Mammary epithelial cell (primary cell): ENCODE measurements at regions not wholly inside any gene's neighbourhood (a gene's known extent, or its start where the extent isn't known, plus 50 kb on each side); places are given as distances from the start of the nearest gene placed in this dataset.

ENCODE experiments used
- CTCF ChIP-seq, 2 donors: IDR thresholded peaks in 1 of 2; conservative IDR thresholded peaks in 1 of 2; 2 replicates each; pipeline ENCODE4 v1.5.1; 2011 to 2012; ENCODE audit warnings: inconsistent platforms in 2 of 2, low read length in 2 of 2, mild to moderate bottlenecking in 2 of 2, control low read depth in 1 of 2, low read depth in 1 of 2; ENCODE audit not compliant: insufficient read depth in 1 of 2; ENCODE audit errors: extremely low read depth in 1 of 2
- EZH2 ChIP-seq: IDR thresholded peaks from 2 replicates; pipeline ENCODE4 v1.6.1; 2012; ENCODE audit warnings: low read length, inconsistent platforms, borderline replicate concordance

GRCh38 chrX:69055193-69055592 is 110.1 kb downstream of the PJA1 start:
- TF ChIP-seq EZH2 = no peak
- TF ChIP-seq CTCF (conservative IDR thresholded peaks at IDR 0.05 in 1 of 2, IDR thresholded peaks at IDR 0.05 in 1 of 2; ENCODE audit: extremely low read depth in 1 of 2, insufficient read depth in 1 of 2, low read depth in 1 of 2, low read length in 2 of 2) = no peak
